Stimulated activated CD4-positive, alpha-beta T cell treated with anti-CD3 and anti-CD28 coated beads, TNF-alpha, amount 100 ng/mL, for 24 hours (primary cell): ENCODE measurements at regions not wholly inside any gene's neighbourhood (a gene's known extent, or its start where the extent isn't known, plus 50 kb on each side); places are given as distances from the start of the nearest gene placed in this dataset.
"Not testable (repeated sequence)": the region's sequence is repeated elsewhere in the genome, so short reads cannot be mapped to it uniquely, and the experiment has no call there.

Experiments
- DNase-seq, 3 experiments: peaks; one replicate each; pipeline ENCODE4 v3.0.0-alpha.2; 2020; ENCODE audit warnings: low read depth in 3 of 3

GRCh38 chr6:168939041-168939440 is 314.6 kb downstream of the THBS2 start:
- DNase-seq: no peak

GRCh38 chr6:168938546-168938945 is 315.1 kb downstream of the THBS2 start:
- no peak for DNase-seq

- DNase-seq: no peak
These were observed 316.6 kb downstream of the THBS2 start for GRCh38 chr6:168937054-168937453.

- no peak for DNase-seq
These were observed 318.0 kb downstream of the THBS2 start for GRCh38 chr6:168935628-168936010.

GRCh38 chr6:168934660-168935627 is 318.7 kb downstream of the THBS2 start:
- no peak for DNase-seq

GRCh38 chr6:168932171-168932570 is 321.5 kb downstream of the THBS2 start:
- DNase-seq: not testable (repeated sequence)

- DNase-seq: not testable (repeated sequence)
These were observed 322.6 kb downstream of the THBS2 start for GRCh38 chr6:168931072-168931471.

- DNase-seq: no peak
These were observed 323.7 kb downstream of the THBS2 start for GRCh38 chr6:168929871-168930450.

GRCh38 chr6:168928012-168928411 is 325.6 kb downstream of the THBS2 start:
- no peak for DNase-seq

- DNase-seq: no peak
These were observed 326.6 kb downstream of the THBS2 start for GRCh38 chr6:168927026-168927425.

GRCh38 chr6:168926306-168926705 is 327.3 kb downstream of the THBS2 start:
- DNase-seq: no peak

GRCh38 chr6:168925671-168926070 is 328.0 kb downstream of the THBS2 start:
- no peak for DNase-seq

- no peak for DNase-seq
These were observed 330.5 kb downstream of the THBS2 start for GRCh38 chr6:168923171-168923570.

GRCh38 chr6:168922436-168922835 is 331.2 kb downstream of the THBS2 start:
- no peak for DNase-seq

GRCh38 chr6:168920289-168920688 is 333.4 kb downstream of the THBS2 start:
- DNase-seq: no peak

- DNase-seq: no peak
These were observed 334.0 kb downstream of the THBS2 start for GRCh38 chr6:168919470-168920179.

- DNase-seq: no peak
These were observed 337.0 kb downstream of the THBS2 start for GRCh38 chr6:168916576-168917211.

- DNase-seq: no peak
These were observed 337.8 kb downstream of the THBS2 start for GRCh38 chr6:168915855-168916254.

GRCh38 chr6:168915242-168915641 is 338.4 kb downstream of the THBS2 start:
- DNase-seq: no peak

GRCh38 chr6:168913866-168914469 is 339.7 kb downstream of the THBS2 start:
- DNase-seq: no peak

- DNase-seq: not testable (repeated sequence)
These were observed 340.3 kb downstream of the THBS2 start for GRCh38 chr6:168913231-168913865.
